ENCODE measurements at regions not wholly inside any gene's neighbourhood (a gene's known extent, or its start where the extent isn't known, plus 50 kb on each side); places are given as distances from the start of the nearest gene placed in this dataset.

DNA sequence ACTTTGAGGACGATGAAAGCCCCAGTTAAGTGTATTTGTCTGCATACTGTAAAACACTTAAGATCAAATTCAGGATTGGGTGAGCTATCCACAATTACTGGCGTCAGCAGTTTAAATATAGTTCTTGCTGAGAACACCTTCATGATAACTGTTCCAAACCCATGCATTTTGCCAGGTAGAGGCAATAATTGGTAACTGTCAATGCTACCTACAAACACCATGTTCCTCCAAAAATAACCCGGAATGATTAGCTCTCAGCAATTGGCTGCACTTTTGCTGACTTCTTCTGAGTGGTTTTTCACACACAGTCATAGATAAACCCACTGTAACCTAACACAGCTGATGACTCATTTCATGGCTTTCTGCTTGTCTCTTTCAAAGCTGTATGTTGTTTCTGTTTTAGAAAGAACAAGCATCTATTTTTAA lies 1358.6 kb upstream of the GJE1 start:
- peaks cover 15 to 18% of the 10 kb centered on the region in 2 donors for H3K4me1 ChIP-seq
- no peaks in the 10 kb centered on the region for H3K27me3 ChIP-seq
- ATAC-seq (peak; percentile 95 to 97), DNase-seq (no peak)
- TF ChIP-seq POLR2A (IDR thresholded peaks at IDR 0.05): no peak
- TF ChIP-seq, protein P1, sequence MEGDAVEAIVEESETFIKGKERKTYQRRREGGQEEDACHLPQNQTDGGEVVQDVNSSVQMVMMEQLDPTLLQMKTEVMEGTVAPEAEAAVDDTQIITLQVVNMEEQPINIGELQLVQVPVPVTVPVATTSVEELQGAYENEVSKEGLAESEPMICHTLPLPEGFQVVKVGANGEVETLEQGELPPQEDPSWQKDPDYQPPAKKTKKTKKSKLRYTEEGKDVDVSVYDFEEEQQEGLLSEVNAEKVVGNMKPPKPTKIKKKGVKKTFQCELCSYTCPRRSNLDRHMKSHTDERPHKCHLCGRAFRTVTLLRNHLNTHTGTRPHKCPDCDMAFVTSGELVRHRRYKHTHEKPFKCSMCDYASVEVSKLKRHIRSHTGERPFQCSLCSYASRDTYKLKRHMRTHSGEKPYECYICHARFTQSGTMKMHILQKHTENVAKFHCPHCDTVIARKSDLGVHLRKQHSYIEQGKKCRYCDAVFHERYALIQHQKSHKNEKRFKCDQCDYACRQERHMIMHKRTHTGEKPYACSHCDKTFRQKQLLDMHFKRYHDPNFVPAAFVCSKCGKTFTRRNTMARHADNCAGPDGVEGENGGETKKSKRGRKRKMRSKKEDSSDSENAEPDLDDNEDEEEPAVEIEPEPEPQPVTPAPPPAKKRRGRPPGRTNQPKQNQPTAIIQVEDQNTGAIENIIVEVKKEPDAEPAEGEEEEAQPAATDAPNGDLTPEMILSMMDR (IDR thresholded peaks at IDR 0.05 in 4 of 5, conservative IDR thresholded peaks at IDR 0.05 in 1 of 5): no peak
- H3K9me3 ChIP-seq: no peaks in the 10 kb centered on the region
- in situ Hi-C loops (cut with MboI; ENCODE audit: low sequenced_read_pairs in 4 of 4): no loop called here
- no peaks in the 10 kb centered on the region for H3K36me3 ChIP-seq
- H3K4me3 ChIP-seq: peak overlapping the region in 1 of 4 donors; percentile 21
- intact Hi-C loops (cut with DNase I; ENCODE audit: low total_unique reads): no loop called here
- peak overlapping the region; percentile 21 to 63 (median 38) for H3K27ac ChIP-seq

DNA sequence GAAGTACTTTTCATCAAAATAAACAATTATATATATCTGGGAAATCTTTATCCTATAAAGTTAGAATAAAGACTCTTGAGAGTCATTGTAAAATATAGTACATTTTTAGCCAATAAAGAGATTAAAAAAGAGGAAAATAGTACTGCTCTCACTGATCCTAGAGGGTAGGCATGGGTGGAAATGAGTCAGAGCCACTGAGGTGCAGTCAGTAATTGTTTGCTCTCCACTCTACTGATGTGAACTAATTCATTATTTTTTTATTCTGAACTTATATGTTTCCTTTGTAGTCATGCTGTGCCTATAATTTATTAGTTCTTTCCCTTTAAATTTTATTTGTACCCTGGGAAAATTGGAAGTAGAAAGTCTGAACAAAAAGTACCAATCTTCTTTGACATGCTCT lies 1359.4 kb upstream of the GJE1 start:
- in situ Hi-C loops (cut with MboI; ENCODE audit: low sequenced_read_pairs in 4 of 4) (no loop called here), intact Hi-C loops (cut with DNase I; ENCODE audit: low total_unique reads) (no loop called here)
- Histone ChIP-seq H3K4me3 (no peak overlapping the region), H3K36me3 (no peaks in the 10 kb centered on the region), H3K27me3 (no peaks in the 10 kb centered on the region), H3K4me1 (peaks cover 15 to 18% of the 10 kb centered on the region in 2 donors), H3K27ac (no peak overlapping the region), H3K9me3 (no peaks in the 10 kb centered on the region)
- no peak for ATAC-seq
- no peak for TF ChIP-seq POLR2A (IDR thresholded peaks at IDR 0.05)
- TF ChIP-seq, protein P1 (IDR thresholded peaks at IDR 0.05 in 4 of 5, conservative IDR thresholded peaks at IDR 0.05 in 1 of 5): no peak
- DNase-seq: no peak

DNA sequence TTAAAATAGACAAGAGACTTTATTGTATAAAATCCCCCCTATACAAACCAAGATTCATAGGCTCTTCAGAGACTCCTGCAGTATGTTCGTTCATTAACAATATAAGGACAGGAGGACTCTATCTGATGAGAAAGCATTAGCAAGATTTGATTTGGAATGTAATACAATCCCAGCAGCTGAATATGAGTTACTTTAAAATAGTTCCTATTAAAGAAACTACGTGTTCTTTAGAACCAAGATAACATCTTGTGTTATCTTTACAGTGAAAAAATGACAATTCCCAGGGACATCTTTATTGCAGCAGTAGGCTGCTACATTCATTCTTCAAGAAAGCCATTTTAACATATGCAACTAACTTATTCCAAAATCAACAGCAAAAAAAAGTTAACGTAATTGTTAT lies 1360.1 kb upstream of the GJE1 start:
- H3K4me3 ChIP-seq: no peak overlapping the region
- no peak overlapping the region for H3K27ac ChIP-seq
- no peaks in the 10 kb centered on the region for H3K27me3 ChIP-seq
- in situ Hi-C loops (cut with MboI; ENCODE audit: low sequenced_read_pairs in 4 of 4) (no loop called here), intact Hi-C loops (cut with DNase I; ENCODE audit: low total_unique reads) (no loop called here)
- TF ChIP-seq, protein P1 (IDR thresholded peaks at IDR 0.05 in 4 of 5, conservative IDR thresholded peaks at IDR 0.05 in 1 of 5): no peak
- TF ChIP-seq POLR2A (IDR thresholded peaks at IDR 0.05): no peak
- H3K36me3 ChIP-seq: no peaks in the 10 kb centered on the region
- H3K4me1 ChIP-seq: peaks cover 15 to 18% of the 10 kb centered on the region in 2 donors
- DNase-seq (no peak), ATAC-seq (no peak)
- no peaks in the 10 kb centered on the region for H3K9me3 ChIP-seq

DNA sequence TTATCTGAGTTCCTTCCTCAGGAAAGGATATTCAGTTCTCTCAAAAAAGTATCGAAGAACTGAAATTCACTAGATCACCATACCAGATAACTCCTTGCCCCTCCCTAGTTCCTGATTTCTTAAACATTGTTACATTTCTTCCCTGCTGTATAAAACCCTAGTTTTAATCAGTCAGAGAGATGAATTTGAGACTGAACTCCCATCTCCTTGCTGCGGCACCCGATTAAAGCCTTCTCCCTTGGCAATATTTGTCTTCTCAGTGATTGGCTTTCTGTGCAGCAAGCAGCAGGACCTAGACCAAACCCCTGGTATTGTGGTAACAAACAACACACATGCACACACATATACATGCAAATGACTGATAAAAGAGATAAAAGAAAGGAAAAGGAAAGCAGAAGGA lies 1364.6 kb upstream of the GJE1 start:
- ATAC-seq (no peak), DNase-seq (no peak)
- in situ Hi-C loops (cut with MboI; ENCODE audit: low sequenced_read_pairs in 4 of 4): no loop called here
- Histone ChIP-seq H3K27me3 (no peaks in the 10 kb centered on the region), H3K4me1 (peaks cover 0 to 2% of the 10 kb centered on the region in 2 donors), H3K36me3 (no peaks in the 10 kb centered on the region), H3K27ac (no peak overlapping the region), H3K9me3 (no peaks in the 10 kb centered on the region), H3K4me3 (no peak overlapping the region)
- TF ChIP-seq, protein P1 (IDR thresholded peaks at IDR 0.05 in 4 of 5, conservative IDR thresholded peaks at IDR 0.05 in 1 of 5): no peak
- no peak for TF ChIP-seq POLR2A (IDR thresholded peaks at IDR 0.05)
- intact Hi-C loops (cut with DNase I; ENCODE audit: low total_unique reads): no loop called here

DNA sequence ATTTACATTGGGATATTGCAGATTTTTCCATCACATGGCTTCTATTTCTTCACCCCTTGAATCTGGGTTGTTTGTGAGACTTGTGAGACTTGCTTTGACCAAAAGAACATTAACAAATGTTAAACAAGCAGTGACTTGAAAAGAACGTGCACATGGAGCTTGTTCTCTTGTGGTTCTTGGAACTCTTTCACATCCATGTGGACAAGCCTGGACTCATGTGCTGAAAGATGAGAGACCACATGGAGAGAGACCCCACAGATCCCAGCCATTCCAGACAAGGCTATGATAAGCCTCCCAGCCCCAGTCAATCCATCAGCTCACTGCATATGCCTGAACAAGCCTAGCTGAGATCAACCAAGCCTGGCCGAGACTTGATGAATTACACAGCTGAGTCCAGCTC lies 1365.7 kb upstream of the GJE1 start:
- ATAC-seq: no peak
- TF ChIP-seq, protein P1 (IDR thresholded peaks at IDR 0.05 in 4 of 5, conservative IDR thresholded peaks at IDR 0.05 in 1 of 5): no peak
- TF ChIP-seq POLR2A (IDR thresholded peaks at IDR 0.05): no peak
- in situ Hi-C loops (cut with MboI; ENCODE audit: low sequenced_read_pairs in 4 of 4): no loop called here

More for the DNA sequence above, 1365.7 kb upstream of the GJE1 start:
- no peaks in the 10 kb centered on the region for H3K4me1 ChIP-seq
- no peak for DNase-seq
- no peaks in the 10 kb centered on the region for H3K9me3 ChIP-seq
- H3K27ac ChIP-seq: no peak overlapping the region
- H3K4me3 ChIP-seq: no peak overlapping the region
- no peaks in the 10 kb centered on the region for H3K36me3 ChIP-seq
- intact Hi-C loops (cut with DNase I; ENCODE audit: low total_unique reads): no loop called here
- no peaks in the 10 kb centered on the region for H3K27me3 ChIP-seq
